GM10266 (cell line): ENCODE measurements at regions not wholly inside any gene's neighbourhood (a gene's known extent, or its start where the extent isn't known, plus 50 kb on each side); places are given as distances from the start of the nearest gene placed in this dataset.

Source experiments
- DNase-seq: peaks from one replicate; pipeline ENCODE4 v3.0.0; 2012; ENCODE audit errors: extremely low spot score
- TF ChIP-seq, protein P1 (sequence below): IDR thresholded peaks from 2 replicates; pipeline ENCODE4 v1.5.1; 2012; ENCODE audit warnings: mild to moderate bottlenecking, low read depth; ENCODE audit not compliant: control insufficient read depth, insufficient read depth; ENCODE audit errors: missing control alignments

DNA sequence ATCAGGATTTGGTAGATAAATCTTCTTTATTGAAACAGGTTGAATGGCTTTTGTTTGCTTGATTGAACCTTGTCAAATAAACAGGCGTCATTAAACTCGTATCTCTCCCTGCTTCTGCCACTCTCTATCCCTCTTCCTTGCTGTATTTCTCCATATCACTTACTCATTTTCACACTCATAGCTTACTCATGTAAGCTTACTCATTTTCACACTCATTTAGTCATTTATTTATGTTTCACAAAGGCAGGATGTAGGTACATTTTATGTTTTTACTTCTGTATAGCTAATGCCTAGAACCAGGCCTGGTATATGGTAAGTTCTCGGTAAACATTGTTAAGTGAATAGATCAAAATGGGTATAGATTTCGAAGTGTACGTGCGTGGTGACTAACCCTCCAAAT, 450.0 kb downstream of the PMP22 start:
- DNase-seq = no peak

DNA sequence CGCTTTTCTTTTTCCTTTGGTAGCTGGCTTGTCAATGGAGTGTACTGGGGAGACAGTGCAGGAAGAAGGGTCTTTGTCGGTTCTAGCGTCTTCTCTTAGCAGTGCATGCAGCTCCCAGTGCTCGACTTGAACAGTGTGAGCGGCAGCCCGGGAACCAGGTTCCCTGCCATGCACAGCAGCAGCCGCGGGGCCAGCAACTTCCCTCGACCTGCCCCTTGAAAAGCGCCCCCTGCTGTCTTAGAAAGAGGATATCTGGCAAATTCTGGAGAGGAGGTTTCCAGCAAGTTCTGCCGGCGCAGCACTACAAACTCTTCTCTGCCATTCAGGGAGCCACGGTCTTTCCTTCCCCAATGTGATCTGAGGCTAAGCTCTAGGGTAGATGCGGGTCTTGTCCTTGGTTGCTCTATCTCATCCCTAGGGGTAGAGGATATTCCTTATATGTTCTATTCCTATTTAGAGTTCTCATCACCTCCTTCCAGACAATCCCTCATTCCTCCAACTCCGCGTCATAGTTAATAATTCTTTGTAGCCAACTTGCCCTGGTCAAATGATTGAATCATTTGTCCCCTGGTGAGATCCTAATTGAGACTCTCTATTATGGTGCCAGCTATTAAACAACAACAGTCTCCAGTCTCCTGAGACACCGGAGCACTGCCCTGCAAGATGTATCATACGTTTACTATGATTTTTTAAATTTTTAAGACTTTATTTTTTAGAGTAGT, 451.3 kb downstream of the PMP22 start:
- DNase-seq = no peak
- TF ChIP-seq, protein P1, sequence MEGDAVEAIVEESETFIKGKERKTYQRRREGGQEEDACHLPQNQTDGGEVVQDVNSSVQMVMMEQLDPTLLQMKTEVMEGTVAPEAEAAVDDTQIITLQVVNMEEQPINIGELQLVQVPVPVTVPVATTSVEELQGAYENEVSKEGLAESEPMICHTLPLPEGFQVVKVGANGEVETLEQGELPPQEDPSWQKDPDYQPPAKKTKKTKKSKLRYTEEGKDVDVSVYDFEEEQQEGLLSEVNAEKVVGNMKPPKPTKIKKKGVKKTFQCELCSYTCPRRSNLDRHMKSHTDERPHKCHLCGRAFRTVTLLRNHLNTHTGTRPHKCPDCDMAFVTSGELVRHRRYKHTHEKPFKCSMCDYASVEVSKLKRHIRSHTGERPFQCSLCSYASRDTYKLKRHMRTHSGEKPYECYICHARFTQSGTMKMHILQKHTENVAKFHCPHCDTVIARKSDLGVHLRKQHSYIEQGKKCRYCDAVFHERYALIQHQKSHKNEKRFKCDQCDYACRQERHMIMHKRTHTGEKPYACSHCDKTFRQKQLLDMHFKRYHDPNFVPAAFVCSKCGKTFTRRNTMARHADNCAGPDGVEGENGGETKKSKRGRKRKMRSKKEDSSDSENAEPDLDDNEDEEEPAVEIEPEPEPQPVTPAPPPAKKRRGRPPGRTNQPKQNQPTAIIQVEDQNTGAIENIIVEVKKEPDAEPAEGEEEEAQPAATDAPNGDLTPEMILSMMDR = no peak

More for the DNA sequence above, 450.0 kb downstream of the PMP22 start:
- TF ChIP-seq, protein P1 = no peak

DNA sequence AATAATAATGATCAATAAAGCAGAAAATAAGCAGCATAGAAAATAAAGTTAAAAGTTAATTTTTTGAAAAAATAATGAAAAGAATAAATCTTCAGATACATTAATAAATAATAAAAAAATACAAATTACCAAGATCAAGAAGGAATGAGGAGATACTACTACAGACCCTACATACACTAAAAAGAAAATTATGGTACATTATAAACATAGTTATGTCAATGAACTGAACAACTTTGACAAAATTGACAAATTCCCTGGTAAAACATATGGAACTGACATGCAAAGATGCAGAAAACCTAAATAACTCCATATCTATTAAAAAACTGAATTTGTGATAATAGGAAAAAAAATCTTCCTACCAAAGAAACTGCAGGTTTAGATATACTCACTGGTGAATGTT, 456.7 kb downstream of the PMP22 start:
- TF ChIP-seq, protein P1 = no peak
- DNase-seq = no peak

DNA sequence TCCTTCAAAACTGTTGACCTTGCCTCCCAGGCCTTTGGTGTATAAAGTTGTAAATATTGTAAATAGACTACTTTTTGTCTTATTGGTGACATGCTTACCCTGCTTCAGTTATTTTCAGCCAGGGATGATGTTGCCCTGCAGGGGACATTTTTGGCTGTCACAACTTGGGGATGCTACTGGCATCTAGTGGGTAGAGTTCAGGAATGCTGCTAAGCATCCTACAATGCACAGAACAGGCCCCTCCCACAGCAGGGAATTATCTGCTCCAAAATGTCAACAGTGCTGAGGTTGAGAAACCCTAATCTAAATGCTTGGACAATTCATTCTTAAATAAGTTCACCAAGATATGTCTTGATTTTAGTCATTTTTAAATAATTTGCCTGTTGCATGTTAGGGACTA, 459.8 kb downstream of the PMP22 start:
- DNase-seq = no peak
- TF ChIP-seq, protein P1 = no peak

DNA sequence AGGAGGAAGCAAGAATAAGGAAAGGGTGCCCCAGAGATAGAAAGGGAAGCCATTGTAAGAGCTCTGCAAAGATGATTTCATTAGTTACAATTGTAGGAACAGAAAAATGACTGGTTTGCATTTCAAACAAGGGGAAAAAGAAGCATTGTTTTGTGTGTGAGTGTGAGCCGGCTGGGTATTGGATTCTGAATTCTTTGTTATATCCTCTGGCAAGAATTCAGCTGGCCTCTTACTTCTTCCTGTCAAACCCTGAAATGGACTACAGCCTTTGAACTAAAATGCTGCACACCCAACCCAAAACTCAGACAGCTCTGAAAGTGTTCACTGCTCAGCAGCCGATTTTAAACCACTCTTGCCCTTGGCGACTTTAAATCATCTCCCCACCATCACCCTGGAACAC, 461.3 kb downstream of the PMP22 start:
- no peak for DNase-seq
- TF ChIP-seq, protein P1 = no peak

DNA sequence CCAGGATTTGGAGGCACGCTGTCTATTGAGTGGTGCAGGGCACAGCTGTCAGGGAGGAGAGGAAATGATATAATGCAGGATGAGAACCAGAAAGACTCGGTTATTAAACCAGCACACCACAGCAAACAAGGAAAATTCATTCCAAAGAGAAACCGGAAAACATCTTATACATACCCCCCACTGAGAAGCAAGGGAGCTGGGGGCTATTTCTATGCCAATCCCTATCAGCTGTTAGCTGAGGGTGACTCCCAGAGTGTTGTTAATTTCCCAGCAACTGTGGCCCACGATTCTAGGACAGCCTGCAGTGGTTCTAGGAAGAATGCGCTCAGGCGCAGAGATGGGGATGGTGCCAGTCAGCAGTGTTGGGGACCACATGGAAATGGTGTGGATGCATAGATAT, 467.3 kb downstream of the PMP22 start:
- TF ChIP-seq, protein P1 = no peak
- no peak for DNase-seq

DNA sequence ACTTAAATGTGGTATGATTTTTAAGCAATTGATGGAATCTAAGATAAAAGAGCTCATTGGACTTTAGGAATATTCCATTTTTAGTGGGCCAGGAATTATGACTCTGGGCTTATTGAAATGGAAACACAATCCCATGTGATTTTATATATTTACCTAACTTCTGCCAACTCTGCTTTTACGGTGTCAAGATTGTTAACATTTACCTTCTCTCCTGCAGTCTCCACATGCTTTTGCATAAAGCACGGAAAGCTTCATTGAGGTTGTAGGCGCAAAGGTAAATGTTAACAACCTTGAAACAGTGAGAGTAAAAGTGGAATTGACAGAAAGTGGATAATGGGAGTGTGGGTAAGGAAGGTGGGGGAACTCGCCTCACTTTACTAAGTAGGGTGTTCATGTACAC, 468.1 kb downstream of the PMP22 start:
- no peak for DNase-seq
- TF ChIP-seq, protein P1 = no peak
